Fibroblast of mammary gland (primary cell): ENCODE measurements at regions not wholly inside any gene's neighbourhood (a gene's known extent, or its start where the extent isn't known, plus 50 kb on each side); places are given as distances from the start of the nearest gene placed in this dataset.
"Not testable (repeated sequence)": the region's sequence is repeated elsewhere in the genome, so short reads cannot be mapped to it uniquely, and the experiment has no call there.

ENCODE experiments used
- DNase-seq: peaks from one replicate; pipeline ENCODE4 v3.0.0-alpha.2; 2010; ENCODE audit warnings: low read depth
- H3K4me3 ChIP-seq: 2 replicates; pipeline ENCODE4 v1.5.1; 2011; ENCODE audit warnings: low read depth, mild to moderate bottlenecking, low read length, moderate library complexity; ENCODE audit not compliant: control insufficient read depth
- CTCF ChIP-seq: conservative IDR thresholded peaks from 2 replicates; pipeline ENCODE4 v1.5.1; 2011; ENCODE audit warnings: low read depth, low read length, inconsistent platforms; ENCODE audit not compliant: control insufficient read depth, insufficient read depth

GRCh38 chr14:105918496-105919262 lies 392.3 kb downstream of the TMEM121 start:
- no peak overlapping the region for H3K4me3 ChIP-seq
- DNase-seq, result no peak
- no peak for TF ChIP-seq CTCF

GRCh38 chr14:105919458-105920150 lies 393.2 kb downstream of the TMEM121 start:
- TF ChIP-seq CTCF, result no peak
- DNase-seq, result no peak
- no peak overlapping the region for H3K4me3 ChIP-seq

GRCh38 chr14:105920151-105920700 lies 393.8 kb downstream of the TMEM121 start:
- not testable (repeated sequence) for H3K4me3 ChIP-seq, DNase-seq

- DNase-seq, H3K4me3 ChIP-seq: not testable (repeated sequence)
Observed at GRCh38 chr14:105920803-105921755, 394.7 kb downstream of the TMEM121 start.

GRCh38 chr14:105921781-105922180 lies 395.4 kb downstream of the TMEM121 start:
- not testable (repeated sequence) for DNase-seq, H3K4me3 ChIP-seq

- not testable (repeated sequence) for DNase-seq, H3K4me3 ChIP-seq
Observed at GRCh38 chr14:105923520-105924191, 397.3 kb downstream of the TMEM121 start.

- TF ChIP-seq CTCF, result no peak
Observed at GRCh38 chr14:105924951-105925591, 398.7 kb downstream of the TMEM121 start.

More at GRCh38 chr14:105924951-105925591, 398.7 kb downstream of the TMEM121 start:
- no peak overlapping the region for H3K4me3 ChIP-seq
- no peak for DNase-seq
